GM18873 (cell line): ENCODE measurements at regions not wholly inside any gene's neighbourhood (a gene's known extent, or its start where the extent isn't known, plus 50 kb on each side); places are given as distances from the start of the nearest gene placed in this dataset.

Source experiments
- ATAC-seq: cut with Tn5 transposase; IDR thresholded peaks from one replicate; pipeline ENCODE4 v1.9.1; 2021; ENCODE audit warnings: mild to moderate bottlenecking, moderate library complexity, moderate number of reproducible peaks; ENCODE audit not compliant: unreplicated experiment, low FRiP score

- ATAC-seq = no peak
These were observed 1028.1 kb downstream of the C4orf33 start for GRCh38 chr4:130124066-130124465.

- ATAC-seq = no peak
These were observed 1029.5 kb downstream of the C4orf33 start for GRCh38 chr4:130125467-130125866.

- no peak for ATAC-seq
These were observed 1031.3 kb downstream of the C4orf33 start for GRCh38 chr4:130127297-130127696.

GRCh38 chr4:130131536-130131935 is 1035.6 kb downstream of the C4orf33 start:
- ATAC-seq = no peak

GRCh38 chr4:130141651-130142050 is 1045.7 kb downstream of the C4orf33 start:
- no peak for ATAC-seq

GRCh38 chr4:130143656-130144055 is 1047.7 kb downstream of the C4orf33 start:
- ATAC-seq = no peak

- no peak for ATAC-seq
These were observed 1050.8 kb downstream of the C4orf33 start for GRCh38 chr4:130146773-130147172.

- no peak for ATAC-seq
These were observed 1051.7 kb downstream of the C4orf33 start for GRCh38 chr4:130147641-130148040.

DNA sequence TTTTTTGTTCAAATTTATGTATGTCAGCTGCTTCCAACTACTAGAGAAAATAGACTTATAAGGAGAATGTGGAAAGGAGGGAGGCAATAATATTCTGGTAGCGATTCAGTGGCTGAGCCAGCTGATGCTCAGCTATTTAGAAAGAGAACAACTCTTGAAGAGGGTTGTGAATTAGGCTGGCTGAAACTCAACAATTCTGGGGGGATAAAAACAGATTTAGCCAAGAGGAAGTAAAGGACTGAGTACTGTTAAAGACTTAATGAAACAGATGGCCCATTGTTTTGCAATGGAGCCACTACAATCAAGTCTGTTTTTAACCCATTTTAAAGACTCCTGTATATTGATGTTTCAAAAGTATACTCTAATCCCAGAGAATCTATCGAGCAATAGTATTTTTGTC is 1058.9 kb downstream of the C4orf33 start:
- no peak for ATAC-seq

DNA sequence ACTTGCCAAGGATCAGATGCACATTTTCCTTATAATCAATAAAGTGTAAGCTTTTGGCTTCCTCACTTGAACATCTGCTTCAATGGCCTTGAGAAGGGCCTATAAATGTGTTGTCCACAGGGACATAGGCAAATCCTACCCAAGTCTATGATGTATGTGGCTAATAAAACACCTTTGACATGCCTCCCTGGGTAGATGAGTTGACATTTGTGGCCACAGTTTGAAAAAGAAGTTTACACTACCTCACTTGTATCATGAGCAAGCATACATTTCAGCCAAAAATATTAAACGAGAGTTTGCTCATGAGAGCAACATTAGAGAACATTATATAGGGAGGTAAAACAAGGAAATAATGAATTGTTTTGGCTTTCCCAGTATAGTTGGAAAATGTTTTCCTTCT is 1067.7 kb downstream of the C4orf33 start:
- ATAC-seq = no peak

GRCh38 chr4:130165381-130165780 is 1069.4 kb downstream of the C4orf33 start:
- ATAC-seq = no peak

GRCh38 chr4:130172156-130172555 is 1076.2 kb downstream of the C4orf33 start:
- no peak for ATAC-seq

- no peak for ATAC-seq
These were observed 1082.2 kb downstream of the C4orf33 start for GRCh38 chr4:130178106-130178505.

GRCh38 chr4:130183096-130183495 is 1087.1 kb downstream of the C4orf33 start:
- no peak for ATAC-seq

- no peak for ATAC-seq
These were observed 1087.8 kb downstream of the C4orf33 start for GRCh38 chr4:130183766-130184165.

GRCh38 chr4:130185123-130185522 is 1089.2 kb downstream of the C4orf33 start:
- no peak for ATAC-seq

GRCh38 chr4:130186931-130187330 is 1091.0 kb downstream of the C4orf33 start:
- no peak for ATAC-seq

DNA sequence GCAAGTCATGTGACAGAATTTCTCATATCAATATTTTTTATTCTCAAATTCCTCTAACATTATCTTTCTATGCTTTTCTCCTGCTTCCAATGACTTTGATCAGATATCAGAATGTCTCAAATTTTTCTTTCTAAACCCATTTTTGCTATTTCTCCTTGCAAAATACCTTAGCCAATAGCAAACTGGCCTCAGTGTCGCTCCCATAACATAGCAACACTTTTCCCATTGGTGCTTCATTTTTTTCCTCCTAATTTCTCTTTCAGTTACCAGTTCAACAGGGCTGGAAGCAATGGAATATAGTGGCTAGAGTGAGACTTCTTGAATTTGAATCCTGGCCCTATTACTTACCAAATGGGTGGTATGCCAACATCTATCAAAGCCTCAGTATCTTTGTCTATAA is 1091.6 kb downstream of the C4orf33 start:
- no peak for ATAC-seq

- ATAC-seq = no peak
These were observed 1096.8 kb downstream of the C4orf33 start for GRCh38 chr4:130192787-130193186.

DNA sequence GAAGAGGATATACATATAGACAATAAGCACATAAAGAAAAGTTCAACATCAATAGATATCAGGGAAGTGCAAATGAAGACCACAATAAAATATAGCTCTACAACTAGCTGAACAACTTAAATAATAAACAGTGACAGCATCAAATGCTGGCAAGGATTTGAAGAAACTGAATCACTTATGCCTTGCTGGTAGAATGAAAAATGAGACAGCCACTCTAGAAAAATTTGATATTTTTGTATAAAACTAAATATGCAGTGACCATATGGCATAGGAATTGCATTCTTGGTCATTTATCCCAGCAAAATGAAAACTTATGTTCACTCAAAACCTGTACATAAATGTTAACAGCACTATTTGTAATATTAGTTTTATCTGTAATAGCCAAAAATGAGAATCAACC is 1102.0 kb downstream of the C4orf33 start:
- no peak for ATAC-seq

DNA sequence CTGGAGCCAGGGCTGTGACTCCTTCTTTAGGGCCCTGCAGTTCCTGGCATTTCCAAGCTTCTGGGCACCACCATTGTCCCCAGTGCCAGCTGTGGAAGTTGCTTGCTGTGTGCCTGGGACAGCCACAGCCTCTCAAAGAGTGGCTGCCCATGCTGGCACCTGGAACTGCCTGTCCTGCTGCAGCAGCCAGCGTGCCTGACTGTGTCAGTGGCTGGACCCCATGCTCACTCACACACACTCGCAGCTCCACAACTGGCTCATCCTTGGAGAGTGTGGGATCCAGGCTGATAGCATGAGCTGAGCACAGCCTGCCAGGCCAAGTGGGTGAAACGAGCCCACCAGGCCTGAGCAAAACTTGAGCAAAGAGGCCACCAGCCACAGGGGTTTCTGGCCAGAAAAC is 1107.6 kb downstream of the C4orf33 start:
- ATAC-seq = no peak

DNA sequence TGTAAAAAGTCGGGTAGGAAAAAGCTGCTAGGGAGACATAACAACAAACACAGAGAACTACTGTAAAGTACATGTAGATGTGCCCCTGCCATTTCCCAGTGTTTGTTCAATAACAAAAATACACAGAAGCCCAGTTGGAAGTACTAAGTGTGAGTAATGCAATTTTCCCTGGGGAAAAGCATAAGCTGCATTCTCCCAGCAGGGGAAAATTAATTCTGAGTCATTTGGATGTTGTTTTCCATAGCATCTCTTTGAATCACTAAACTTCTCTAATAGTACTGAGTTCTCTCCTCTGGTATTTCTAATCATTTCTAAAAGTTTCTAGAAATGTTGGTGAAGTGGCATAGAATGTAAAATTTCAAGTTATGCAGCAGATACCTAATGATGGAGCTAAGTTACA is 1114.9 kb downstream of the C4orf33 start:
- ATAC-seq = no peak

- no peak for ATAC-seq
These were observed 1118.3 kb downstream of the C4orf33 start for GRCh38 chr4:130214268-130214667.
